ENCODE measurements at regions not wholly inside any gene's neighbourhood (a gene's known extent, or its start where the extent isn't known, plus 50 kb on each side); places are given as distances from the start of the nearest gene placed in this dataset.

- Histone ChIP-seq H3K27me3 (ENCODE audit: insufficient read depth, low read length) (no peaks in the 10 kb centered on the region), H2BK5ac (ENCODE audit: insufficient read length, low read length) (no peak overlapping the region), H2BK12ac (ENCODE audit: insufficient read length, low read depth, low read length) (no peak overlapping the region), H2BK120ac (ENCODE audit: low read depth, low read length, poor library complexity, severe bottlenecking) (no peak overlapping the region), H3K4me2 (ENCODE audit: insufficient read depth, insufficient read length, low read length) (no peak overlapping the region), H2AFZ (ENCODE audit: low read length) (no peak overlapping the region), H2BK15ac (ENCODE audit: low read depth, low read length) (no peak overlapping the region), H4K5ac (ENCODE audit: insufficient read length, low read depth, low read length) (no peak overlapping the region), H4K20me1 (ENCODE audit: control insufficient read depth, insufficient read depth, insufficient read length) (no peaks in the 10 kb centered on the region), H3K9me3 (ENCODE audit: control insufficient read depth, low read depth, low read length) (peaks cover 12% of the 10 kb centered on the region), H3K23ac (ENCODE audit: insufficient read length, low read depth, low read length) (no peak overlapping the region), H3K9ac (ENCODE audit: extremely low read depth, insufficient read length, low read length) (no peak overlapping the region), H3K27ac (ENCODE audit: insufficient read length, low read depth, low read length) (no peak overlapping the region), H3K56ac (ENCODE audit: insufficient read length, low read depth, low read length) (no peak overlapping the region), H3K4ac (ENCODE audit: low read depth, low read length) (no peak overlapping the region), H4K91ac (ENCODE audit: insufficient read length, low read depth, low read length) (no peak overlapping the region), H3K79me1 (ENCODE audit: insufficient read depth, low read depth, low read length, poor library complexity, severe bottlenecking) (no peaks in the 10 kb centered on the region), H3K23me2 (ENCODE audit: insufficient read length, low read depth, low read length, poor library complexity, severe bottlenecking) (no peaks in the 10 kb centered on the region), H3K14ac (ENCODE audit: insufficient read depth, low read length) (no peak overlapping the region), H2AK5ac (ENCODE audit: insufficient read length, low read length) (no peak overlapping the region), H3K4me1 (ENCODE audit: insufficient read depth, low read length) (0 out of 2 replicates have a peak, but pooled peaks cover 3% of the 10 kb centered on the region), H4K8ac (replicated peaks; ENCODE audit: insufficient read length, low read depth, low read length) (no peak overlapping the region), H3K79me2 (ENCODE audit: insufficient read depth, low read length) (no peaks in the 10 kb centered on the region), H2BK20ac (ENCODE audit: low read depth, low read length, poor library complexity, severe bottlenecking) (no peak overlapping the region), H3T11ph (ENCODE audit: low read length) (no peak overlapping the region), H3K18ac (ENCODE audit: insufficient read length, low read depth, low read length) (no peak overlapping the region)
- H3K4me1 Mint-ChIP-seq: peaks cover 8 to 16% of the 10 kb centered on the region in 2 experiments; a peak in 3 of 4 replicates
- WGBS (ENCODE audit: extremely low coverage, insufficient read length, low lambda C conversion rate): no CpG with 5 or more reads among the region's 2 CpGs
- peaks cover 11 to 17% (median 12%) of the 10 kb centered on the region in 3 experiments for H3K36me3 Mint-ChIP-seq (ENCODE audit: insufficient read depth in 1 of 3, low read depth in 3 of 3)
- DNase-seq: no peak
- H3K4me3 Mint-ChIP-seq: no peak overlapping the region
- no peak for TF ChIP-seq CTCF (conservative IDR thresholded peaks at IDR 0.05)
- no peak overlapping the region for H3K27ac Mint-ChIP-seq
- H3K9me3 Mint-ChIP-seq: peaks cover 12 to 21% of the 10 kb centered on the region in 2 experiments; a peak in 4 of 5 replicates
- H3K27me3 Mint-ChIP-seq (ENCODE audit: low read depth): no peaks in the 10 kb centered on the region
These were observed 216.4 kb downstream of the NOVA1 start for GRCh38 chr14:26381405-26381804.

Data from H9 (cell line).